ENCODE measurements at regions not wholly inside any gene's neighbourhood (a gene's known extent, or its start where the extent isn't known, plus 50 kb on each side); places are given as distances from the start of the nearest gene placed in this dataset.

- no peak for DNase-seq (ENCODE audit: insufficient read length, low spot score, missing footprints)
- Histone ChIP-seq H3K9me3 (ENCODE audit: low read depth, low read length) (no peaks in the 10 kb centered on the region), H3K36me3 (ENCODE audit: insufficient read depth, low read length) (no peaks in the 10 kb centered on the region), H3K4me3 (ENCODE audit: insufficient read depth, low read length) (no peak overlapping the region), H3K79me2 (ENCODE audit: insufficient read depth, low read length) (no peaks in the 10 kb centered on the region), H4K20me1 (ENCODE audit: insufficient read depth, low read length) (no peaks in the 10 kb centered on the region), H3K4me2 (ENCODE audit: insufficient read depth, low read length) (no peak overlapping the region), H3K27ac (ENCODE audit: low read depth, low read length) (no peak overlapping the region), H3K27me3 (ENCODE audit: insufficient read depth, low read length) (no peaks in the 10 kb centered on the region), H3K4me1 (ENCODE audit: insufficient read depth, low read length) (peaks cover 30% of the 10 kb centered on the region), H2AFZ (ENCODE audit: low read length) (no peak overlapping the region)
- TF ChIP-seq CTCF (IDR thresholded peaks at IDR 0.05; ENCODE audit: extremely low read depth, low read depth, low read length), result no peak
Measured at GRCh38 chr2:12854001-12854530, 137.3 kb downstream of the TRIB2 start.

DNA sequence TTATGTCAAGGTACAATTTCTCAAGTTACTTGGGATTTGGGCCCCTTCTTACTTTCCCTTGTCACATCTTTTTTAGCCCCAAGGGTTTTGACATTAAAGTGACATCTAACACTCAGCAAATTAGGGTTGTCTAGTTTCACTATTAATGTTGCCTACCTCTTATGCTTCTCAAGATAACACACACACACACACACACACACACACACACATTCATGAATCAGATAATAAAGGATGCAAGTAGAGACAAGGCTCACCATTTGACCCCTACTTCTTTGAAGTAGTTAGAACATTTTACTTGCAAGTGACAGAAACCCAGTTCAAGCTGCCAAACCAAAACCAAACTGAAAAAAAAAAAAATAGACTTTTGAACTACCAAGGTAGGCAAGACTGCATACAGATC, 138.8 kb downstream of the TRIB2 start:
- no peaks in the 10 kb centered on the region for H3K27me3 ChIP-seq (ENCODE audit: insufficient read depth, low read length)
- no peaks in the 10 kb centered on the region for H3K9me3 ChIP-seq (ENCODE audit: low read depth, low read length)
- H3K36me3 ChIP-seq (ENCODE audit: insufficient read depth, low read length), result no peaks in the 10 kb centered on the region
- no peak overlapping the region for H3K27ac ChIP-seq (ENCODE audit: low read depth, low read length)
- H3K4me3 ChIP-seq (ENCODE audit: insufficient read depth, low read length), result no peak overlapping the region
- no peaks in the 10 kb centered on the region for H3K79me2 ChIP-seq (ENCODE audit: insufficient read depth, low read length)
- H3K4me1 ChIP-seq (ENCODE audit: insufficient read depth, low read length), result peaks cover 31% of the 10 kb centered on the region
- H3K4me2 ChIP-seq (ENCODE audit: insufficient read depth, low read length), result no peak overlapping the region
- TF ChIP-seq CTCF (IDR thresholded peaks at IDR 0.05; ENCODE audit: extremely low read depth, low read depth, low read length), result no peak
- DNase-seq (ENCODE audit: insufficient read length, low spot score, missing footprints), result no peak
- H4K20me1 ChIP-seq (ENCODE audit: insufficient read depth, low read length), result no peaks in the 10 kb centered on the region
- no peak overlapping the region for H2AFZ ChIP-seq (ENCODE audit: low read length)

- H2AFZ ChIP-seq (ENCODE audit: low read length), result peak overlapping the region; percentile 73
- H3K9me3 ChIP-seq (ENCODE audit: low read depth, low read length), result no peaks in the 10 kb centered on the region
- H4K20me1 ChIP-seq (ENCODE audit: insufficient read depth, low read length), result no peaks in the 10 kb centered on the region
- peak; percentile 58 for DNase-seq (ENCODE audit: insufficient read length, low spot score, missing footprints)
- peak overlapping the region; percentile 76 for H3K27ac ChIP-seq (ENCODE audit: low read depth, low read length)
- H3K27me3 ChIP-seq (ENCODE audit: insufficient read depth, low read length), result no peaks in the 10 kb centered on the region
- H3K4me2 ChIP-seq (ENCODE audit: insufficient read depth, low read length), result peak overlapping the region; percentile 74
- H3K4me3 ChIP-seq (ENCODE audit: insufficient read depth, low read length), result no peak overlapping the region
- no peaks in the 10 kb centered on the region for H3K79me2 ChIP-seq (ENCODE audit: insufficient read depth, low read length)
- peaks cover 41% of the 10 kb centered on the region for H3K4me1 ChIP-seq (ENCODE audit: insufficient read depth, low read length)
- no peak for TF ChIP-seq CTCF (IDR thresholded peaks at IDR 0.05; ENCODE audit: extremely low read depth, low read depth, low read length)
- H3K36me3 ChIP-seq (ENCODE audit: insufficient read depth, low read length), result no peaks in the 10 kb centered on the region
Measured at GRCh38 chr2:12856934-12857601, 140.3 kb downstream of the TRIB2 start.

DNA sequence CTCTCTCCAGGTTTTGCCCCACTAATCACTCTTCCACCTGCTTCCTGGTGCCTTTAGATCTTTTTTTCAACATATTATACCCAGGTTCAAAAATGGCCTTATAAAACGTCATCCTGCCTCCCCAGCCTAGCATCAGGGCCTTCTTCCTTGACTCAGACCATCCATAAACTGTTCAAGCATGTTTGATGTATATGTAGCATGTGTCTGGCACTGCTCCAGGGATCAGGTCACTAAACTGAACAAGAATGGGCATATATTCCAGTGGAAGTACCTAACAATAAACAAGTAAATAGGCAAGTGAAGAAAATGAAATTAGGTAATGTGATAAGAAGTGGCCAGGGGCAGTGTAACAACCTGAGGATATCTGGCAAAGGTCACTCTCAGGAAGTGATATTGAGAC, 141.2 kb downstream of the TRIB2 start:
- no peaks in the 10 kb centered on the region for H4K20me1 ChIP-seq (ENCODE audit: insufficient read depth, low read length)
- DNase-seq (ENCODE audit: insufficient read length, low spot score, missing footprints), result no peak
- peak overlapping the region; percentile 76 for H3K27ac ChIP-seq (ENCODE audit: low read depth, low read length)
- H3K4me2 ChIP-seq (ENCODE audit: insufficient read depth, low read length), result peak overlapping the region; percentile 74
- H3K79me2 ChIP-seq (ENCODE audit: insufficient read depth, low read length), result no peaks in the 10 kb centered on the region
- H3K9me3 ChIP-seq (ENCODE audit: low read depth, low read length), result no peaks in the 10 kb centered on the region
- peaks cover 41% of the 10 kb centered on the region for H3K4me1 ChIP-seq (ENCODE audit: insufficient read depth, low read length)
- no peak overlapping the region for H3K4me3 ChIP-seq (ENCODE audit: insufficient read depth, low read length)
- H2AFZ ChIP-seq (ENCODE audit: low read length), result no peak overlapping the region
- TF ChIP-seq CTCF (IDR thresholded peaks at IDR 0.05; ENCODE audit: extremely low read depth, low read depth, low read length), result no peak
- H3K27me3 ChIP-seq (ENCODE audit: insufficient read depth, low read length), result no peaks in the 10 kb centered on the region
- H3K36me3 ChIP-seq (ENCODE audit: insufficient read depth, low read length), result no peaks in the 10 kb centered on the region
